ELR (cell line): ENCODE measurements at regions not wholly inside any gene's neighbourhood (a gene's known extent, or its start where the extent isn't known, plus 50 kb on each side); places are given as distances from the start of the nearest gene placed in this dataset.

Experiments
- DNase-seq: peaks from one replicate; pipeline ENCODE4 v3.0.0-alpha.2; 2015; ENCODE audit warnings: low read depth

GRCh38 chr20:39632176-39632575 lies 670.0 kb downstream of the DHX35 start:
- no peak for DNase-seq

DNA sequence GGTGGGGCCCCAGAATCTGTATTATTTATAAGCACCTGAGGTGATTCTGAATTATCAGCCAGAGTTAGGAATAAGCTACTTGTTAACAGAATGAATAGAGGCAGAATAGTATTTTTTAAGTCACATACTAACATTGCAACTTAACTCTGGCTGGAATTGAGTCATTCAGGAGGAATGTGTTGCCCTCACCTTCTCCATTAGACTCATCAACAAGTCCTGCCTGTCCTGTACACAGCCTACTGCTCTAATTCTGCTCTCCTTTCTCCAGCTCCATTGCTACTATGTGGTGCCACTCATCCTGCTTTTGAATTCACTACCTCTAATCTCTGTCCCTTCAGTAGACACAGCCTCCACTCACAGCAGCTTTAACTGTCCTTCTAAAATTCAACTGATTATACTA lies 669.4 kb downstream of the DHX35 start:
- DNase-seq: no peak

GRCh38 chr20:39630215-39630908 lies 668.2 kb downstream of the DHX35 start:
- no peak for DNase-seq

DNA sequence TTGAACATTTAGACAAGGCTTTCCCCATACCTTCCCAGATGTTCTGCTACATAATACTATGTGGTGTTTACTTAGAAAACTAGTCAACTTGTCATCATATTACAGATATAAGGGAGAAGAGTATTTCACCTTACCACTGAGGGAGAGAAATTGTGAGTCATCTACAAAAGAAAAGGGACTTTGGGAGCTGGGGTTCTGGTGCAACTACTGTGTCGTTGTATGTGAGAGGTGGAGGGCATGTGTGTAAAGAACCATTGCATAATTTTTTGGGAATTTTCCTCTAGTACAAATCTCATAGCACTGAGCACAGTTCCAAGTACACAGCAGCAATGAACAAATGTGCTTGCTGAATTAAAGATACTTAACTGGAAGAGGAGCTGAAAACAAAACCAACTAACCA lies 665.6 kb downstream of the DHX35 start:
- DNase-seq: no peak

DNA sequence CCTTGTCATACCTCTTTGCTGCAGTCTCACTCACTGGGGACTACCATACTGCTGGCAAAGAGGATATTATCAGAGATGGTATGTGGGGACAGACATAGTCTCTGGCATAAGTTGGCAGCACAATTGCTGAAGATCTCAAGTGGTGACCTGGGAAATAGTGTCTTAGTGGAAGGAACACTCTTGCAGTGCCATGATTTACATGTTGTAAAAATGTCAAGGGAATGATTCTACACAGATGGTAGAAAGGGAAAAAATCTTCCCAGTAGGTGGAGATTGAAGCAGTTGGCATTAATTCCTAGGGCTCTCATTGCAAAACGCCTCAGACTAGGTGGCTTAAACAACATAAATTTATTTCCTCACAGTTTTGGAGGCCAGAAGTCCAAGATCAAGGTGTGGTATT lies 662.2 kb downstream of the DHX35 start:
- no peak for DNase-seq

DNA sequence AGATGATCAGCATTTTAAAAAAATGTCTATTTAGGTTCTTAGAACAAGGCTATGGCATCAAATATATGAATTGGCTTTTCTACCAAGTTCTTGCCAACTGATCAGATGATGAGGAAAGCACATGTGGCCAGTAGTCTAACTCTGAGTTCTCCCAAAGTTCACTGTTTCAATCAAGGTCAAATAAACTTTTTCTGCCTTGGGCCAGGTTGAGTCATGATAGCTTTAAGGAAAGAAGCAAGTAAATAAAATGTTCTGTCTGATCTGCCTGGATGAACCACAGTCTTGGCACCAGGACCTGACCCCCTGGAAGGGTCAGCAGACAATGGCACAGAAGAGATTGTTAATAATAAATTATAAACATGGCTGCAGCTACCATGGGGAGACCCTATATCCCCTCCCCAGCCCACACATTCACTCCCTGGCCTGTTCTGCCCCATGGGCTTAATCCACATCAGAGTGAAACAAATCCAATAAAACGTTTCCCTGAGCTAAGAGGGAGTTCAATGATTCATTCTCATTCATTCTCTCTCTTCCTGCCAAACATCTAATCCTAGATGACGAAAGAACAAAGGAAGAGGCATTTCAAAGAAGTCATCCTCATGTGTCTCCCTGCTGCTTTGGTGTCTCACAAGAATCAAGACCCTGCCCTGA lies 661.6 kb downstream of the DHX35 start:
- DNase-seq: no peak

DNA sequence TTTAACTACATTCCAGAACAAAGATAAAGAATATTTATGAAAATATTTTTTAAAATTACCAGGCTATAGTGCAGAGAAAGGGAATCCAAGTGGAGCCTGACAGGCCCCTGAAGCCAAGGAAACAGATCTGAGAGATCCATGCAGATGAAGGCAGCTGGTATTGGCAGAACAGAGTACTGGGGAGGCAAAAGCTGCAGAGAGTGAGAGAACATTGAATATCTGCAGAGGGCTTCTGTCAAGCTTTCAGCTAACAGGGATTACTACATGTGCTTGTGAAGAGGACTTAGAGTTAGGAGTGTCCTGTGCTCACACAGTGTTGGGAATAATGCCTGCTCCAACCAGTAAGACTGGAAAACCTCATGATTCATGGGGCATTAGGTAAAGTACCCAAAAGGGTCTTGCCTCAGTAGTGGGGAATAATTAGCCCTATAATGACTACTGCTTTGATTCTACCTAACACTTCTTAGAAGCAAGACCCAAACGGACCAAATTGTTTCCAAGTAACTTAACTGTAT lies 657.2 kb downstream of the DHX35 start:
- DNase-seq: no peak

DNA sequence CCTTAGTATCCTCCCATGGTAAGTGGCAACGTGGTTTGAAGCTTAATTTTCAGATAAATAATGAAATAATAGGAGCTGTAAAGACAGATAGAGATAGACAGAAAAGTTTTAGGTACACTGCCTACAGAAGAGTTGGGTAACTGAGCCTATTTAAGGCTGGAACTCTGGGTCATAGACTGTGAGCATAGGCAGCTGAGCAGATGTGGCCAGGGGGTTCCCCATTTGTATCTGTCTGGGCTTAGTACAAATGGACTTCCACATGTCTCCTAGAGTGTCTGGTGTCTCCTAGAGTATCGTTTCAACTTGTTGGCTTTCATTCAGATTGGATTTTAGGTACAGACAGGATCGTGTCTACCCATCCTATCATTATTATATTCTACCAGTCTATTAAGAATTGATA lies 649.8 kb downstream of the DHX35 start:
- no peak for DNase-seq

GRCh38 chr20:39607141-39607540 lies 645.0 kb downstream of the DHX35 start:
- no peak for DNase-seq

- DNase-seq: no peak
Observed at GRCh38 chr20:39605908-39606307, 643.8 kb downstream of the DHX35 start.

GRCh38 chr20:39605361-39605760 lies 643.2 kb downstream of the DHX35 start:
- no peak for DNase-seq

GRCh38 chr20:39603219-39603618 lies 641.1 kb downstream of the DHX35 start:
- DNase-seq: no peak

GRCh38 chr20:39602649-39603048 lies 640.5 kb downstream of the DHX35 start:
- DNase-seq: no peak

GRCh38 chr20:39600871-39601270 lies 638.7 kb downstream of the DHX35 start:
- no peak for DNase-seq

DNA sequence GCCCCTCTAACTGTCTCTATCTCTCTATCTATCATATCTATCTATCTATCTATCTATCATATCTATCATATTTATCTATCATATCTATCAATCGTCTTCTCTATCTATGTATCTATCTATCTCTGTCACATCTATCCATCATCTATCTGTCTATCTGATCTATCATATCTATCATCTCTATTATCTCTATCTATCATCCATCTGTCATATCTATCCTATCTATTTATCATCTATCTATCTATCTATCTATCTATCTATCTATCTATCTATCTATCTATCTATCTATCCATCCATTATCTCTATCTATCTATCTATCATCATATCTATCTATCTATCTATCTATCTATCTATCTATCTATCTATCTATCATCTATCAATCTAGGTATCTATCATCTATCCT lies 638.0 kb downstream of the DHX35 start:
- DNase-seq: no peak

DNA sequence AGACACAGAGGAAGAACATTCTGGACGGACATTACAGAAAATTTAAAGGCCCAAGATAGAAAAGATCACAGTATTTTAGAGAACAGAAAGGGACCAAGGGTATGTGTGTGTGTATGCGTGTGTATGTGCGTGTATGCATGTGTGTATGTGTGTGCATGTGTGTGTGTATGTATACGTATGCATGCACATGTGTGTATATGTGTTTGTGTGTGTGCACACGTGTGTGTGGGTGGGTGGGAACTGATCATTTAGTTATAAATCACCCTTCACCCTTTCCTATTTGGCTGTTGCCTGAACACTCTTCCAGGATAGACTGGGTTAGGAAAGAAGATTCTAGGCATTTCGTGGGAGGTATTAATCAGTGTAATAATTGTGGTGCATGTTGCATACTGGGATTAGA lies 634.4 kb downstream of the DHX35 start:
- DNase-seq: no peak

GRCh38 chr20:39592371-39592770 lies 630.2 kb downstream of the DHX35 start:
- no peak for DNase-seq

DNA sequence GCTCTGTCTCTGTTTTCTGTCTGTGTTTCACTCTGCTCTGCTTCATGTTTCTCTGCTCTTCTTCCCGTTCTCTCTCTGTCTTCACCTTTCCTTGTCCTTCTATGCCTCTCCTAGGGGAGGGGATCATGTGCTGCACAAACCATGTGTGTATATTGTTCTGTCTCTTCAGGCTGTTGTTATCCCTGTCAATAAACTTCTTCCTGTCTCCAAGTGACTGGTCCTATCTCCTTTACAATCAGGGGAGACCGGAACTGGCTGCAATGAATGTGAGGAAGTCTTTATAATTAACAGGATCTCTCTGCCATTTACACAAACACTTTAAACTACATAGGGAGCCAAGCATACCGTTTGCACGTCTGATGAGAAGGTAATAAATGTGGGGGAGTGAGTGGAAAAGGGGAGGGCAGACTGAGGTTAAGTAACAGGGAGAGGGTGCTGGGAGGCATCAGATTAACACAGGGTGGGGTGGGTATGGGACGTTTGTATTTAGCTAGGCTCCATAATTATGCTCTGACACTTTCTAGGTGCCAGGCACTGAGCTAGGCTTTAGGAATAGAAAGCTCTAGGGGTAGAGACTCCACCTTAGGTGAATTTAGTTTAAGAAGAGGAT lies 626.1 kb downstream of the DHX35 start:
- DNase-seq: no peak

DNA sequence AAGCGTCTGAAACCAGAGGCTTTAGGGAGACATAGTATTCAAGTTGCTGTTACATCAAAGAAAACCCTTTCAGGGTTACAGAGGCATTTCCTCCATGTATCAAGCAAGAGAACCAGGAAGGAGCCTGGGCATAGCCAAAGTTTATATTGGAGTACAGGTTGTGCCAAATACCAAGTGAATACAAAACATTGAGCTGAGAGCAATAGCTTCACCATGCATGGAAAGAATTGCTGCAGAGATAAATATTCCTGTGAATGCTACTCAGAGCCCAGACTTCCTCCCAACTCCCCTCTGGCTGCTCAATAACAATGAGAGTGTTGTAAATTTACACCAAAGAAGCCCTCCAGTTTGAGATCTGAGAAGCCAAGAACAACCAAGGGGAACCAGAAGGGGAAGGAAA lies 618.9 kb downstream of the DHX35 start:
- no peak for DNase-seq

DNA sequence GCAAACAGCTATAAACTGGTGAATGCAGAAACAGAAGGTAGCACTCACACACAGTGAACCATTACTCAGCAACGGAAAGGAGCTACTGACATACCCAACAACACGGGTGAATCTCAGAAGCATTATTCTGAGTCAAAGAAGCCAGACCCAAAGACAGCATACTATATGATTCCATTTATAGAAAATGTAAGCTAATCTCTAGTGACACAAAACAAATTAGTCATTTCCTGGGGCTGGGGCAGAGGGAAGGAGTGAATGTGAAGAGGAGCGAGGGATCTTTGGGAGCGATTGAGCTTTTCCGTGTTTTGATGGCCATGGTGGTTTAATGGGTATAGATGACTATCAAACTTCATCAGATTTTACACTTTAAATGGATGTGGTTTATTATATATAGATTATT lies 614.6 kb downstream of the DHX35 start:
- no peak for DNase-seq

GRCh38 chr20:39574061-39574460 lies 611.9 kb downstream of the DHX35 start:
- no peak for DNase-seq

DNA sequence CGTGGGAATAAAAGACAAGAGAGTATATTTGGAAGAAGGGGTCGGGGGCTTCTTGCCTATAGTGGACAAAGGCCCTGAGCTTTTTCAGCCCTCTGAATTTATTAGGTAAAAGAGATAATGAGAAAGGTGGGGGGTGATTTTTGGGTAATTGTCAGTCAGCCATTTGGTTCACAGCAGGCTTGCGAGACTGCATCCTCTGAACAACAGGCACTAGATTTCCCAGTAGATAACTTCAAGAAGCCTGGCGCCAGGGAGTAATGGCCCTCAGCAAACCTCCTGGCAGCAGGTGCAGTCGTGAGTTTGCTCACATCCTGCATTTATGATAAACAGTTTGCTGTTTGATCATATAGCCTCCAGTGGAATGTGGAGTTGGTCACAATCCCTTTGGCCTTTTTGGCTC lies 609.0 kb downstream of the DHX35 start:
- DNase-seq: no peak

DNA sequence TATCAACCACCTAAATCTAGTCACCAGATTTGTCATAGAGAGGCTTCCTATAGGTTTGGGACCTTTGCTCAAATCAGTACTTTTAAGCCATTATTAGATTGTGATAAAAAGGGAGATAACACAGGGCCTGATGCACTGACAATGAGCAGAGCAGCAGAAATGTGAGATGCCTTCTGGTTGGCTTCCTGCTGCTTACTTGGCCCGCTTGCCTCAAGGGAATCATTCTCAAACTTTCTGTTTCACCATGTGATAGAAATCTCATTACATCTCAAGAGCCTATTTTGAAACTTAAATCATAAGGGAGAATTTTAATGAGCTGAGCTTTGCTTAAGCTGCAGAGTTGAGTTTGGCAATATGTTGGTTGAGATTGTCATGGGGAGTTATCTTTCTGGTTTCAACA lies 606.0 kb downstream of the DHX35 start:
- no peak for DNase-seq
